Left ventricle myocardium superior (tissue), 1 donor: ENCODE measurements at regions not wholly inside any gene's neighbourhood (a gene's known extent, or its start where the extent isn't known, plus 50 kb on each side); places are given as distances from the start of the nearest gene placed in this dataset.
"Not testable (repeated sequence)": the region's sequence is repeated elsewhere in the genome, so short reads cannot be mapped to it uniquely, and the experiment has no call there.

Source experiments
- ATAC-seq: fragments of 200-7000 bp; cut with Tn5 transposase; one replicate; pipeline ENCODE4 v1.9.1; 2020; ENCODE audit warnings: mild to moderate bottlenecking, moderate library complexity
- DNase-seq: peaks from one replicate; pipeline ENCODE4 v3.0.0-alpha.2; 2020
- intact Hi-C: fragments of 100-400 bp; cut with micrococcal nuclease; formaldehyde crosslinking; loops from one replicate; pipeline ENCODE4 v1.11.0; 2022
- donor health status: DM: no; HTN: yes; CAD: no; lungs with severe emphysema.

DNA sequence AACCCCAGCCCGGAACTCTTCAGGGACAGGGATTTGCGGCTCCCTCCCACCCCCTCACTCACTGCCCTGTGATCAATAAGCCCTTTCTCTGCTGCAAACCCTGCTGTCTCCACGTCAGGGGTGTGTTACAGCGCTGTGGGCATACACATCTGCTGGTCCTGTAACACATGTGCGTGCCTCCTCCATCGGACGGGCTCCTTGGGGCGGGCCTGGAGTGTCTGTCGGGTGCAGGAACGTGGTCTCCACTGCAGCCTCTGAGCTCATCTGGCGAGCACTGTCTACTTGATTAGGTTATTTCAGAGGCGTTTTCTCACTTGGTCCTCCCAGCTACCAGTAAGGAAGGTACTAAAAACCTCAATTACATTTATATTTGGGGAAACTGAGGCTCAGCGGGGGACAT, 97.0 kb upstream of the LRPAP1 start:
- intact Hi-C loops, ATAC-seq, DNase-seq: not testable (repeated sequence)

DNA sequence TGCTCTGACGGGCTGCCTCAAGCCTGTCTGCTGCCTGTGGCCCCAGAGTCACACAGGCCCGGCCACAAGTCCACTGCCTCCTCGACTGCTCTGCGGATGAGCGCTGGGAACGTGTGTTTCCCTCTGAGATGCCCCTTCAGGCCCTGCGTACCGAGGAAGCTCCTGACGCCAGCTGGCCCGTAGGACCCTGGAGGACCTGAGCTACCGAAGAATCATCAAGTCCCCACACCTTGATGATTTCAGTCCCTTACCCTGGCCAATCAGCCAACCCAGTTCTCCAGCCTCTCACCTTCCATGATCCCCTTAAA, 96.6 kb upstream of the LRPAP1 start:
- no peak for ATAC-seq
- no peak for DNase-seq
- intact Hi-C loops, result no loop called here

DNA sequence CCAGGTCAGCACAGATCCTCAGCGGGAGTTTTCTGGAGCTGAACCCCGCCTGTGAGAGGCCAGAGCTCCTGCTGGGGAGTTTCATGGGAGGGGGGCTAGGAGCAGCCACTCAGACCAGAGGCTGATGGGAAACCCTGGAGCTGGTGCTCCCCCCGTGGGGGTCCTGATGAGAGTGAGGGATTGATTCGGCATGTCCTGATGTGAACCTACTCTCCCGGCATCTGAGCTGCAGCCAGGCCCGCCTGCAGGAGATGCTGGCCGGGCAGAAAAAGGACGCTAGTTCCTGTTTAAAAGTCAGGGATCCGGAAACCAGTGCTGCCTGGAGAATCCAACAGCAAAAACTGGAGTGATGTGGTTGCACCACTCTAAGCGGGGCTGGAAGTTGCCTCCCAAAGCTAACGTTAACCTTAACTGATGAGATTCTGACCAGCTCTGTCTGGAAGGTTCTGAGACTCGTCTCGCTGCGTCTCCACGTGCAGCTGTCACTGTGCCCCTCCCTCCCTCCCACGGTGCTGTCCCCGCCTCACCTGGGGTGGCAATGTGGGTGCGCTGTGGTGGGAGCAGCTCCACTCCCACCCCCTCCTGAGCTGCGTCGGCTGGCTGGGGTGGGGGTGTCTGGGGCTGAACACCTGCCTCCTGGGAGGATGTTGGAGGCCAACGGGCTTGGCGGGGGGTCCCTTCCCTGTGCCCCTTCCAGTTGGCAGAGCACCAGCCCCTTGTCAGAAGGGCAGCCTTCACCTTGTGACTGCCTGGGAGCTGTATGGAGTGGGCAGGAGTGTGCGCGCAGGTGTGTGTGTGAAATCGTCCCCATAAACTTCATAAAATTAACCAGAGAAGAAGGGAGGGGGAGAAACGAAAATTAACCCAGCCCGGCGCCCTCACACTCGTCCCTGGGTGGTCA, 96.0 kb upstream of the LRPAP1 start:
- intact Hi-C loops, ATAC-seq, DNase-seq: not testable (repeated sequence)

DNA sequence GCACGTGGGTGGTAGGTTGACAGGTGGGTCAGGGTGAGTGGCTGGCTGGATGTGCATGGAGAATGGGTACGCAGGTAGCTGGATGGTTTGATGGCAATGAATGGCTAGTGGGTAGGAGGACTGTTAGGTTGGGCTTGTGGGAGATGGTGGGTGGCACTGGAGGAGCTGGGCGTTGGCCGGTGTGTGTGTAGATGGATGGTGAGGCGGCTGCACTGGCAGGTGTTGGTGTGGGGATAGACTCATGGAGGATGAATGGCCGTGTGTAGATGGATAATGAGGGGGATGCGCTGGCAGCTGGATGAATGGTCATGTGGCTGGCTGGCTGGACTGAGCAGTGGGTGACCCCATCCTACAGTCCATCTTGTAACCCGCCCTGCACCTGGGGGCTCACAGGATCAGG, 95.2 kb upstream of the LRPAP1 start:
- DNase-seq, intact Hi-C loops, ATAC-seq: not testable (repeated sequence)

DNA sequence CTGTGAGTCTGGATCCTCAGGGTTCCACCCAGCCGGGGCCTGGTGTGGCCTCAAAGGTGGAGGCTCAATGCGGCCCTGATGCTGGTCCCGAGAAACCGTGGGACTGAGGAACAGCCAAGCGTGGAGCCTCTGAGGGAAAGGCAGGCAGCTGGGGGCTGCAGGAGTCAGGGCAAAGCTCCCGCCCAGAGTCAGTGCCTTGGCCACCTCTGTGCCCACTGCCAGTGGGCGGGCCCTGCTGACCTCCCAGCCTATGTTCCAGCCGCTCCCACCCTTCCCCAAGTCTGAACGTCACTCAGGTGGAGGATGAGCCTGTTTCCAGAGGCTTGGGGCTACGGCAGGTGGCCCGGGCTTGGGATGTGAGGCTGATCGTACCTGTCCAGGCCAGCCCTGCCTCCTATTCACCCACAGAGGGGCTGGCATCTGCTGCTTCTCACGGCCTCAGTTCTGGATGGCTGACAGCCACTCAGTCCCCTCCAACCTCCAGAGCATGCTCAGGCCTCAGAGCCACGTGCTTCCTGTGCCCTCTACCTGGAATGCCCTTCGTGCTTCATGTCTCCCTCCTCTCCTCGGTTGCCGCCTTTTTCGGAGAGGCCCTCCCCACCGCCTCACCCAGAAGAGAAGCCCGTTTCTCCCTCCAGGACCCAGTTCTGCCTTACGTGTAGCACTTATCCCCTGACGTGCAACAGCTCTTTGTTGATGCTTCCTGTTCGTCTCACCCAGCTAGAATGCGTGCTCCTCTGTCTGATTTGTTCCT, 94.1 kb upstream of the LRPAP1 start:
- intact Hi-C loops, DNase-seq, ATAC-seq: not testable (repeated sequence)

DNA sequence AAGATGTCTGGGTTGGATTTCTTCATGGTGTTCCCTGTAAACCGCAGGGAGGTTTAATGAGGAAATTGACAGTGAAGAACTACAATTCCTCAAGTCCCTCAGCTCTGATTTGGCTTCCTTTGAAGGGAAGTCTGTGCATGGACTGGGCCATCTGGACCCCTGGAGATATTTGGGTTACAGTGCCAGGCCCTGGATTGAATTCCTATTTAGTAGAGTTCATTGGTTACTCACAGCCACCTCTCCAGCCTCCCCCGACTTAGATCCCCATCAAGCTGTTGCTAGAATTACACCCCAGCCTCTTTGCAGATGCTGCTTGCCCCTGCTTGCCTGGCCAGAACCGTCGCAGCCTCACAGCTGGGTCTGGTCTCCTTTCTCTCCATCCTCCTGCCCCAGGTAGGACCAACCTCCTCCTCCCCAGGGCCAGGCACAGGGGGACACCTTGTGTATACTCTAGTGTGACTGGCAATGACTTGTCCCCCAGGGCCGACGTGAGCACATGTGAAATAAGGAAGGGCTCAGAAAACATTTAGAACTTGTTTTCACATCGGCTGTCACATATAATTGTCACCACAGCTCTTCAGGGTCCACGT, 93.2 kb upstream of the LRPAP1 start:
- intact Hi-C loops, DNase-seq, ATAC-seq: not testable (repeated sequence)

DNA sequence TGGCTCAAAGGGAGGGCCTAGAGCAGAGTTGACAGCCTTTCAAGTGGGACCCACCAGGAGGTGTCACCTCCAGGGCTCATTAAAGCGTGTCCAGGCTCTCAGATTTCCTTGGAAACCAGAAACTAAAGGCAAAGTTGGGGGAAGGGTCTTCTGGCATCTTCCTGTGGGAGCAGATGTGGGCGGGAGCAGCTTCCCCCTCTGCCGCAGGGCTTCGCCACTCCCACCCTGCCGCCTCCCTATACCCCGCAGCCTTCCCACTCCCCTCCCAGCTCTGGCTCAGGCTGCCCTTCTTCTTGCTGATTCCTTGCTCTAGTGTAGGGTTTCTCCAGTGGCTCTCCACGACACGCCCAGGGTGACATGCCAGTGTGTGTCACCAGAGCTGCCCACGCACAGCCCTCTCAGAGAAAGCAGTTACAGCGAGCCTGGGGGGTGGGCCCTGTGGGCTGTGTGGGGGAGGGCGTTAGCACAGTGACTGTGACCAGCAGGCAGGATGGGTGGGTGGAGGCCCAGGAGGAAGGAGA, 91.6 kb upstream of the LRPAP1 start:
- not testable (repeated sequence) for ATAC-seq

DNA sequence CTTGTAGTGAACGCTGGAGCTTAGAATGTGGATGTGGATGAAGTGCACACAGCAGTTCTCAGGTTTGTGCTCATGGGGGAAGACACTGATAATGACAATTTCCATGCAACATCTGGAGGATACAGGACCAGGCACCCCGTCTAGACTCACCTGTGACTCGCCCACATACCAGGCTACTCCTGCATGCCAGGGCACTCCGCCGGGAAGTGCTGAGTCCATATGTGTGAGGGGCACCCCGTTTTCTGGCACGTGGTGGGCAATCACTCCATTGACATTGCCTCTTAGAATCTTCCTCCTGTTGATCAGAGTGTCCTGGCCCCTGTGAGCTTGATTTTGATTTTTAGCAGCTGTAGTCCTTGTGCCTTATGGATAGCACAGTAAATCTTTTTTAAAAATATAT, 90.9 kb upstream of the LRPAP1 start:
- intact Hi-C loops, result no loop called here
- DNase-seq, result no peak
- no peak for ATAC-seq

More for the DNA sequence above, 91.6 kb upstream of the LRPAP1 start:
- DNase-seq, intact Hi-C loops: not testable (repeated sequence)

DNA sequence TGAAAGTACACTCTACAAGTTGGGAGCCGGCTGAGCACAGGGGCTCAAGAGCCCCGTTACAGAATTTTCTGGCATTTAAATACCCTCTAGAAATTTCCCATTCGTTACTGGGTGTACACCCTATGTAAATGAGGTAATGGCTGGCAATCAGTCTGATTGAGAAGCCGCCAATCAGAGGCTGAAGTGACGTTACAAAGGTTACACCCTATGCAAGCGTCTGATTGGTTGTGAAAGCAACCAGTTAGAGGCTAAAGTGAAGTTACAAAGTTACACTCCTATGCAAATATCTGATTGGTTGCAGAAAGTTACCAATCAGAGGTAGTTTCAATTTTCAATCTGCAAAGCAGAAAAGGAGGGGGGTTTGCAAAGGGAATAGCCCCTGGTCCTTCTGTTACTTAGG, 88.1 kb upstream of the LRPAP1 start:
- ATAC-seq, intact Hi-C loops, DNase-seq: not testable (repeated sequence)

DNA sequence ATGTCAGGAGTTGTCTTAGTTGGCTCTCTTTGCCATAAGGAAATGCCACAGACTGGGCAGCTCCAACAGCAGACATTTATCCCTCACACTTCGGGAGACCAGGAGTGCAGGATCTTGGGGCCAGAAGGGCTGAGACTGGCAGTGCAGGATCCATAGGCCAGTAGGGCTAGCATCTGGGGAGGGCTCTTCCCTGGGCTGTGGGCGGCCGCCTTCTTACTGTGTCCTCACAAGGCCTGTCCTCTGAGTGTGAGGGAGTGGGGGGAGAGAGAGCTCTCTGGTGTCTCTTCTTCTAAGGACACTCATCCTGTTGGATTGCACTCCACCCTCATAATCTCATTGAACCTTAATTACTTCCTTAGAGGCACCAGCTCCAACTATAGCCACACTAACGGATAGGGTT, 87.5 kb upstream of the LRPAP1 start:
- intact Hi-C loops, result not testable (repeated sequence)

DNA sequence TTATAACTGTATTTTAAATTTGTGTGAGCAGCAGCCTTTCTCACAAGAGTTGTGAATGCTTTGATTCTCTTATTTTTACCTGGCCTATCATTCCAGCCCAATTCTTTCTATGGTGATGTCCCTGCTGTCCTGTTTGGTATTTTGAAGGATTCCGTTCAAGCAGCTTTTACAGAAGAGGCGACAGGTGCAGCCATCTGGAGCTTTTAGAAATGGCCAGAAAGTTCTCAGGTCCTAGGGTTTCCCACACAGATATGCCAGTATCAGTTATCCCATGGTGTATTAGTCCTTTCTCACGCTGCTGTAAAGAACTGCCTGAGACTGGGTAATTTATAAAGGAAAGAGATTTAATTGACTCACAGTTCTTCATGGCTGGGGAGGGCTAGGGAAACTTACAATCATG, 86.1 kb upstream of the LRPAP1 start:
- intact Hi-C loops, ATAC-seq, DNase-seq: not testable (repeated sequence)

More for the DNA sequence above, 87.5 kb upstream of the LRPAP1 start:
- ATAC-seq, DNase-seq: not testable (repeated sequence)

DNA sequence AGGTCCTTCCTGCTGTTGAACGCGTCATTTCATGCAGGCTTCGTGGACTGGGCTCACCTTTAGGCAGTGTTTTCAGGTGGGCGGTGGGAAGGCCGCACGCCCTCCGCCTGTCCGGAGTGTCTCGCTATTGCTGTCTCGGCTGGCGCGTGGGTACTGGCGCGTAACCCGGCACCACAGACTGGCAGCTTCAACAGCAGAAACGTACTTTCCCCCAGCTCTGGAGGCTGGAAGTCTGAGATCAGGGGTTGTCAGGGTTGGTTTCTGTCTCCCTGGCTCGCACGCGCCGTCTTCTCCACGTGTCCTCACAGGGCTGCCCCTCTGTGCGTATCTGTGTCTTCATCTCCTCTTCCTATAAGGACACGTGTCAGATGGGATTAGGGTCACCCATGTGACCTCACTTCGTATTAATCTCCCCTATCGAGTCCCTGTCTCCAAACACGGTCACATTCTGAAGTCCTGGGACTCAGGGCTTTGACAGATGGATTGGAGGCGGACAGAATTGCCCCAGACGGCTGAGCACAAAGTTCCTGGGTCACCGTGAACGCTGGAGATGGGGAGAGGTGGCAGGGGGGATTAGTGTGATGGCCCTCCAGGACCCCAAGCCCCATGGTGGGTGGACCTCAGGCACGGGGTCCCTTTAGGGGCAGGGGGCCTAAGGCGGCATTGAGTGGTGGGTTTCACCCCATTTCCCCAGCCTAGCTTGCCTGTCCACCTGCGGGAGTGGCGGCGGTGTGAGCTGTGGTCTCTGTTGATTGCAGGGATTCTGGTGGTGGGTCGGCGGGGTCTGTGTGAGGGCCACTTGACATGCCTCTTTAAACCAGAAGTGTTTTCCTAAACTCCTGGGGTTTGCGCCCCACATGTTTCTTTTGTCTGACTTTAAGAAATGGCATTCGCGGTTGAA, 83.4 kb upstream of the LRPAP1 start:
- intact Hi-C loops, result no loop called here
- ATAC-seq (no peak), DNase-seq (no peak)

DNA sequence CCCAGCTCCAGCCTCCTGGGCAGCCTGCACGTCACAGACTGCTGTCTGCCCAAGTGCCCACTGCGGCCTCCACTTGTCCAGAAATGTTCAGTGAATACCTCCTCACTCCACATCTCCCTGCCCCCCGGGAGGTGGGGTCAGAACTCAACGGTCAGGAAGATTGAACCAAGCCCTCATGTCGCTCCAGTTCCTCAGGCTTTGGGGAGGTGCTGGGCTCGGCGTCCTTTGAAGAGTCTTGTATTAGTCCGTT, 82.4 kb upstream of the LRPAP1 start:
- DNase-seq, result no peak
- intact Hi-C loops, result no loop called here
- ATAC-seq, result no peak

DNA sequence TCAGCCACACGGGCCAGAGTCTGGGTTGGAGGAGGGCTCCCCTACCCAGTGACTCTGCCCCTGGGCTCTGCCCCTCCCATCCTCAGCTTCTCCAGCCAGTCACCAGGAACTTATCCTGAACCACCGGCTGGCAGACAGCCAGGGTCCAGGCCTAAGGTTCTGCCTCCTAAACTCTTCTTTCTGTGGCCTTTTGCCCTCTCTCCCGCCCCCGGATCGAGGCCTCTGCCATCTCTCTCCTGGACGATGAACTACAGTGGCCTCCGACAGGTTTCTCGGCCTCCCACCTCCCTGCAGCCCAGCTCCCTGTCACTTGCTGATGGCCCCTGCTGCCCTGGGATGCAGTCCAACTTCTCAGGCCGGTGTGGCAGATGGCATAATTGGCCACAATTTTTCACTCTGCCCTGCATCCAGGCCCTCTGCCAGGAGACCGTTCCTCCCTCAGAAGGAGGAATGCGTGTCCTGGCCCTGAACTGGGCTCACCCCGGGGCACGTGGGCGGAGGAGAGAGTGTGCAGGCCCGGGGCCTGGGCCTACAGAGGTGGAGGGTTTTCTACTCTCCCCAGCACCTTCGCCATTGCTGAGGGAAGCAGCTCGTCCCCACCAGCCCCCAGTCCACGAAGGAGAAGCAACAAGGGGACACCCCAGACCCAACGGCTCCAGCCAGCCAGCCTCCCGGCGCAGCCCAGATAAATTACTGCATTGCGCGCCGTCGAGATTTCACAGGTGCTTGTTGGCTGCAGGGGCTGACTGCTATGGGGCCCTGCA, 81.9 kb upstream of the LRPAP1 start:
- DNase-seq (peak; percentile 56), ATAC-seq (peak; percentile 83)
- intact Hi-C loops, result no loop called here

DNA sequence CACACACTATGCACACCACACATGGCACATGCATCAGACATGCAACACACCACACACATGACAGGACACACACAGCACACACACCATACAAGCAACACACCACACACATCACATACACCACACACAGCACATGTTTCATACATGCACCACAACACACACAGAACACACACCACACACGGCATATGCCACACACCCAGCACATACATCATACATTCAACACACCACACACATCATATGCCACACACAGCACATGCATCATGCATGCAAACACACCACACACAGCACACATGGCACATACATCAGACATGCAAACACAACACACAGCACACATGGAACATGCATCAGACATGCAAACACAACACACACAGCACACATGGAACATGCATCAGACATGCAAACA, 80.7 kb upstream of the LRPAP1 start:
- intact Hi-C loops, result no loop called here
- DNase-seq (no peak), ATAC-seq (no peak)

DNA sequence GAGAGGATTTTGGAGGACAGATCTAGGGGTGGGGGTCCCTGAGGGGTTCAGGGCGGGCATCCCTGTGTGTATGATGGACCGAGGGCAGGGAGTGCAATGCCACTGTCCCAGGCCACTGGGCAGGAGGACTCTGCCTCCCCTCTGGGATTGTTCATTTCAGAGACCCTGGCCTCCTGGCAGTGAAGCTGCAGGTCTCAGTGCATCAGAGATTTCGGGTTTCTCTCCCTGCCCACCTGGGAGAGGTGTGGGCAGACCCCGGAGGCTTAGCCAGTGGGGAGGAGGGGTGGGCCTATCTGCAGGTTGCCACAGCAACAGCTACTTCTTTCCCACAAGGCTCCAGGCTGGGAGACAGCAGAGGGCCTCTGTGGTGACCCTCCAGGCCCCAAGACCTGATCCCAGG, 80.1 kb upstream of the LRPAP1 start:
- intact Hi-C loops, result no loop called here
- DNase-seq, result no peak
- no peak for ATAC-seq

DNA sequence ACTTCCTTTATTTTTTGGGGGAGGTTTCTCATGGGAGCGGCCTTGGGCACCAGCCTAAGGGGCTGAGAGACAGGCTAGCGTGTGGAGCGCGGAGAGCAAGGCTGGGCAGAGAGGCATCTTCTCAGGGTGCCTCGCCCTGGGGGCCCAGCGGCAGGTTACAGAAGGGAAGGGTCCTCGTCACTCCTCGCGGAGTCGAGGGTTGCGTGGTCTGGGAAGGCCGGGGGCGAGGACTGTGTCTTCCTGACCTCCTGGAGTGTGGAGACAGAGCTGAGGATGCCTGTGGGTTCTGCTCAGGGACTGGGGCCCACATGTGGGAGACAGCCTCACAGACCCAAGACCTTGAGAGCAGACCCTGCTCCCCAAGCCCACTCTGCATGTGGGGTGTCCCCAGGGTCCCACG, 79.6 kb upstream of the LRPAP1 start:
- ATAC-seq (no peak), DNase-seq (no peak)
- intact Hi-C loops, result no loop called here

DNA sequence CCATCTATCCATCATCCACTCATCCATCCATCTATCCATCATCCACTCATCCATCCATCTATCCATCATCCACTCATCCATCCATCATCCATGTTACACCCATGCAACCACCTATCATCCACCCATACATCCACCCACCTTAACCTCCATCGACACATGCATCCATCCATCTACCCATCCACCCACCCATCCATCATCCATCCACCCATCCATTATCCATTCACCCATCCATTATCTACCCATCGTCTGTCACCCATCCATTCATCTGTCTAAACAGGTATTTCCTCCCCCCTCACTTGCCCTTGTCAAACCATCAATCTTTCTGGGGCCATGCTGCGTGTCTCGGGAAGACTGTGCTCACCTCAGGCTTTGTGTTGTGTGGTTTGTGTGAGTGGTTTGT, 78.6 kb upstream of the LRPAP1 start:
- intact Hi-C loops, ATAC-seq, DNase-seq: not testable (repeated sequence)
